ENCODE measurements at regions not wholly inside any gene's neighbourhood (a gene's known extent, or its start where the extent isn't known, plus 50 kb on each side); places are given as distances from the start of the nearest gene placed in this dataset.

GRCh38 chr3:28649266-28649665, 300.6 kb upstream of the AZI2 start:
- no peak for DNase-seq

- peak; percentile 17 for DNase-seq
These were observed 302.5 kb upstream of the AZI2 start for GRCh38 chr3:28651159-28651558.

GRCh38 chr3:28664123-28664522, 315.5 kb upstream of the AZI2 start:
- DNase-seq = no peak

- DNase-seq = peak; percentile 77
These were observed 319.3 kb upstream of the AZI2 start for GRCh38 chr3:28667646-28668621.

DNA sequence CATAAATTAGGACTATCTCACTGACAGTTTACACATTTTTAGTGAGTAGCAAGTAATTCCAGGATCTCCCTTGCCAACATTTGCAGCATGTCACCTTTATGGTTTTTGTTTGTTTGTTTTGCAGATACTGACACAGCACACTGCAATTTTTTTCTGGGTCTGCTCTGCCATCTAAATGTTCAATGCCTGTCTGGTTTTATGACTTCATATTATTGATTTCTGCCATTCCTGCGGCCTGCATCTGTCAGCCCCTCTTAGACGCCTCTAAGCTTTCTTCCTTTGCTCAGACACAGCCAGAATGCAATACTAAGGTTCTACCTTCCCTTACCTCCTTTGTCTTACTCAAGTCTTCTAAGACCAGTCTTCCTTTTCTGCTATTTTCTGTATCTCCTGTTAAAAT, 321.2 kb upstream of the AZI2 start:
- DNase-seq = no peak

DNA sequence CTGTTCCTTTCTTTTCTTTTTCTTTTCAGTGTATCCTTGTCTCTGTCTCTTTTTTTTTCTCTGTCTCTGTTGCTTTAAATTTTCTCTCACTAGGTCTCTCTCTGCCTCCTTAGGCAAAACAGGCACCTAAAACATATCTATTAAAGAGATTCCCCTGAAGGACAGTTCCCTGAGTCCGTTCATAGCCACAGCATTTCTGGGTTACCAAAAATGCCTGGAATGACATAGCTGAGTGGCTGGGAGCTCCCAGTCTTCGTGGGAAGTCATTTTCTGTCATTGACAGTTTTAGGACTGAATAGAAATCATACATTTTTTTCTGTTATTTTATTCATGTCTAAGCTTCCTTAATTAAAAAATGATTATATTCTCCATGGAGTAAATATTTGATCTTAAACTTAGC, 323.8 kb upstream of the AZI2 start:
- no peak for DNase-seq

GRCh38 chr3:28673446-28673845, 324.8 kb upstream of the AZI2 start:
- DNase-seq = no peak

GRCh38 chr3:28674212-28674611, 325.6 kb upstream of the AZI2 start:
- no peak for DNase-seq

GRCh38 chr3:28677581-28677980, 329.0 kb upstream of the AZI2 start:
- no peak for DNase-seq

DNA sequence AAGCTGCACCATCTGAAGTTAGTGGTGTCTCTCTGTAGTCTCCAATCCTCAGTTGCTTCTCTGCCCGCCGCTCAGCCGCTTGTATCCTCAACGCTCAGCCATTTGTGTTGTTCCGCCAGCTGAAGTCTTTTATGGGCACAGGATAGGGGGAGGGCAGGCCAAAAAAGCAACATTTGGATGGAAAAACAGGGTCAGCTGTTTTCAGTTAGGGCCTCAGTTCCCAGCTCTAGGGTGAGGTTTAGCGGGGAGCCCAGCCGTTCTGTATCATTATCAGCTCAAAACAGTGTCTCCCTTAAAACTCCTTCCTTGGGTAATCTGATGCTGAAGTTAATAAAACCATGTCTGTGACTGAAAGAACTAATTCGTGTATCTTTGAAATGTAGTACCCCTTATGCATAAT, 329.5 kb upstream of the AZI2 start:
- DNase-seq = no peak

- no peak for DNase-seq
These were observed 331.4 kb upstream of the AZI2 start for GRCh38 chr3:28680050-28680449.

DNA sequence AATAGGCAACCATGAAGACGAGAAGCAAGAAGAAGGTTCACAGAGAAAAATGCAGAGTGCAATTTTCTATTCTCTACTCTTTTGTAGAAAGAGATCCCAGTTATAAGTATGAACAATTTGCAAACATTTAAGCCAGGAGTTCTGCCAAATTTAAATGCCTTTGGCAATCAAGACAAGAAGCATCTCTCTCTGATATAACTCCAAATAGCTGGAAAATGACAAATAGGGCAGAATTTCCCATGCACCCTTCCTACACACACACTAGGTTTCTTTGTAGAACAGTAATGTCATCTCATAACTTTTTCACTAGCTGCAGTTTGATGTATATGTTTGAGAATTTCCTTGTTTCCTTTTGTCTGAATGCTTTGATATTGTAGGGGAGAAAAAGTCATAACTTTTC, 333.5 kb upstream of the AZI2 start:
- no peak for DNase-seq

DNA sequence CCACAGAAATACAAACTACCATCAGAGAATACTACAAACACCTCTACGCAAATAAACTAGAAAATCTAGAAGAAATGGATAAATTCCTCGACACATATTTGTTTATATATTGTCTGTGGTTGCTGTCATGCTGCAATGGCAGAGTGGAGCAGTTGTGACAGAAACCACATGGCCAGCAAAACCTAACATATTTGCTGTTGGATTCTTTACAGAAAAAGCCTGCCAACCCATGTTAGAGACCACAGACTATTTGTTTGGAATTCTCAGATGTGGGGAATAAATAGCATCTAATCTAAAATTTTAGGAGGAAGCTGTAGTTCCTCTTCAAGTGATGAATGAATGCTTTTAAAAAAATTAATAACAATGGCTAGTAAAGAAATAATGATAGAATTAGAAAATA, 341.6 kb upstream of the AZI2 start:
- no peak for DNase-seq

GRCh38 chr3:28698706-28699105, 350.1 kb upstream of the AZI2 start:
- no peak for DNase-seq

- no peak for DNase-seq
These were observed 350.7 kb upstream of the AZI2 start for GRCh38 chr3:28699283-28699682.

DNA sequence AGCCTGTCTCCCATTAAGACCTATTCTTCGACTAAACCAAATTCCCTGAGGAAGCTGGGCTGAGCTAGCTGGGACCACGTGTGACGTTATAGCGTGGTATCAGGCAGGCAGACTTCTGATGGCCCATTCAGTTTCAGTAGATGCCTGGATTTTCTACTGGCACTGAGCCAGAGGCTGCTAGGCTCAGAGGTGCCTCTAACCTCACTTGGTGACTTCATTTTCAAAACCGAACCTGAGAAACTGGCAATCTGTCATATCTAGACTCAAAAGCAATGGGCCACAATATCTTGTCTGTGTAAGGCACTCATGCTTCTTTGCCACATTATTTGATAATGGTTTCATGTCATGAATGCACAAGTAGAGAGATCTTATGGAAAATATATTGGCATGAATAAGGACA, 352.1 kb upstream of the AZI2 start:
- no peak for DNase-seq

GRCh38 chr3:28703843-28704242, 355.2 kb upstream of the AZI2 start:
- no peak for DNase-seq

DNA sequence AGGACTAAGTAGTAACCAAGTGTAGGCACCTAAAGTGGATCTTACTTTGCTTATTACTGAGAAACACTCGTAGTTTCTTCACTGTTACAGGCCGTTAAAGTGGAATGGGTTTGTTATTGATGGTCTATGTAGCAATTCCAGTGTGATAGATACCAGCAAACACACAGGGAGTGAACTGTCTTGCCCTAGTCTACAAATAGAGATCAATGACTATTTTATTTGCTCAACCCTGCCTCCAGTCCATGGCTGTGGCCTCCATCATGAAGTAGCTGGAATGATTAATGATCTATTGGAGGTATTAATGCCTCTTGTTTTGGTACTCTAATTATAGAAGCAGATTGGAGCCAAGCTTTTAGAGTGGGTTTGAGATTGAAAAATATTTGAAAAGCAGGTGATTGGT, 362.7 kb upstream of the AZI2 start:
- no peak for DNase-seq

DNA sequence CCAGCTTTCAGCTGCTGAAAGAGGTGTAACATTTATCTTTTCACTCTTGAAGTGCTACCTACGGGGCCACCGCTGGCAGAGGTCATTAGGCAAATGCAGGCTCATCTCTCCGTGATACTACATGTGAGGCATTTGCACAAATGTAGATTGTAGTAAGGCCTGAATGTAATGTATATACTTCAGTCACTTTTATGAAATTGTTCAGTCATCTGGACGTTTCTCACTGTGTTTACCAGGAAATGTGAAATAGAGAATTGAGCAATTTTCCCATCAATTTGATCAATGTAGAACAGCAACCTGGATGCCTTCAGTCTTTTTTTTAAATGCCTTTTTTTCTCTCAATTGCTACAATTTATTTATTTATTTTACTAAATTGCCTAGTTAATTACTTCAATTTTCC, 368.3 kb upstream of the AZI2 start:
- no peak for DNase-seq

- DNase-seq = no peak
These were observed 369.6 kb upstream of the AZI2 start for GRCh38 chr3:28718074-28718849.

DNA sequence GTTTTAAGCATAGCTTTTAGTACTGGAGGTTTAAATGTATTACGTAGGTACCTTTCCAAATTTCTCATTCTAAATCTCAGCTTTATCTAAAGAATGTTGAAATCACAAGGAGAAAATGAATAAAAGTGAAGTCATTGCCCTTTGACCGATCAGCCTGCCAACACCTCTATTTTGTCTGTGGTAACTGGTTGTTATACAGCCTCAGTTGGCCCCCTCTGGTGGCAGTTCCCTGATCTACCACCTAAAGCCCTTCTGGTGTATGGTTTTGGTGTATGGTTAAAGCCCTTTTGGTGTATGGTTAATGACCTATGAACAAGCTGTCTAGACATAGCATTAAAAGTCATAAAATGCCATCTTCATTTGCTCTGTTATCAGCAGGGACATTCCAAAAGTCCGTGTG, 378.2 kb upstream of the AZI2 start:
- DNase-seq = peak; percentile 70

DNA sequence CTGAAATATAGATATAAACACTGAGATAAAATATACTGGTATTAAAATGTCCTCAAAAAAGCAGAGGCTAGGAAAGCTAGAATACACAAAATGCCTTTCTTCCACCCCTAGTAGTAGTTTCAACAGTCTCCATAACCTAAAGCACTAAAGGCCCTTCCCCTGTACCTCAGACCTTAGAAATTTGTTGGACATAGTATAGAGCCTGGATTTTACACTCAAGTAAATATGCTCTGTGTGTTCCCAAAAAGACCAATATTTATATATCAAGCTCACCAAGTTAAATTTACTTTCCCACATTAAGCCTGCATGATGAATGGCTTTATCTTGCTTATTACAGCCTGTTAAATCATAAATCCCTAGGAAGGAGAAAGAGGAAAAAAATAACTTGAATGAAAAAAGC, 378.7 kb upstream of the AZI2 start:
- DNase-seq = no peak

- no peak for DNase-seq
These were observed 389.8 kb upstream of the AZI2 start for GRCh38 chr3:28738425-28738824.

GRCh38 chr3:28739647-28740046, 391.0 kb upstream of the AZI2 start:
- DNase-seq = no peak

Data from NCI-H82 (cell line).